A204.1 (cell line): ENCODE measurements at regions not wholly inside any gene's neighbourhood (a gene's known extent, or its start where the extent isn't known, plus 50 kb on each side); places are given as distances from the start of the nearest gene placed in this dataset.

ENCODE experiments used
- FAIRE-seq: peaks from 2 replicates; lab custom pipeline; 2012; peaks lifted over from hg19 to GRCh38; lab: Jason Lieb, UNC

DNA sequence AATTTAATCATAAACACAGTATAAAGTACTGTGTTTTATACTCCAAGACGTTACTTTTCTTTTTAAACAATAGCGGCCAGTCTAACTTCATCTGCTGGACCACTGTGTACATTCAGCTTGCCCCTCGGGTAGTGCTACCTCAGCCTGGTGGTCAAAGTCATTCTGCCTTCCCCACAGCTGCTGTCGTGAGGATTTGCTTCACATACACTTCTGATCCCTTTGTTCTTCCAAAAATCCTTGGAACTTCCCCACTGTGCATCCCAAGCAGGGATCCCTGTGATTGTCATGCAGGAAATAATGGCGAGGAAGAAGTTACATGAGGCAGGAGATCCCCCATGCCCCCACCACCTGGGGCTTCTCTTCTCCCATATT, 234.9 kb upstream of the STARD13 start:
- FAIRE-seq = no peak

DNA sequence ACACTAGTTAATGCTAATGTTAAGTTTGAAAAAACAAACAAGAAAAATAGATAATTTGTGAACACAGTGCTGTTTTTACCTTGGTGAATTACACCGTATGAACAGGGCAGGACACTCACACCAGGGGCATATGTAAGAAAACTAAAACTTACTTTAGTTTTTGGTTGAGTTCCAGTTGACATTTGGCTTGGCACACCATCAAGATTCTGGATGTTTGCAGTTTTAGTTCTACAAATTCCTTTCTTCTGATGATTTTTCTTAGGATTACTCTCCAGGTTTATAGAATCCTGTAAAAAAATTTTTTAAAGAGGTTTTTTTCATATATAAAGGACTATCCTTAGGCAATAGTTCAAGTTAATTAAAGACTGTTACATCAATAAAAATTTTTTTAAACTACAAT, 238.5 kb upstream of the STARD13 start:
- FAIRE-seq = no peak

DNA sequence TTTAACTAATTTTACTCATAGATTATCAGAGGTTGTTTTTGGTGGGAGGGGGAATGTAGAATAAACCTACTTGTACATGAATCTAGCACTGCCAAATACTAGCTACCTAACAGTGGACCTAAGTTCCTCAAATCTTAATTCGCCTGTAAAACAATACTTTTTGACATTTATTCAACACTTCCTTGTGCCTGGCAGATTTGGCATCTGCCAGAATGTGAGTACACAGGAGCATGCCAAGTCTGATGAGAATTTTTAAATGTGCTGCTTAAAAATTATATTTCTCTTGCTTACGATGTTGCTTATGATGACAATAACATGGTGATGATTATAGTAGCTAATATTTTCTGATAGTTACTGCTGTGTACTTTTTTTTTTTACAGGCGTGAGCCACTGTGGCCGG, 240.2 kb upstream of the STARD13 start:
- FAIRE-seq = no peak

DNA sequence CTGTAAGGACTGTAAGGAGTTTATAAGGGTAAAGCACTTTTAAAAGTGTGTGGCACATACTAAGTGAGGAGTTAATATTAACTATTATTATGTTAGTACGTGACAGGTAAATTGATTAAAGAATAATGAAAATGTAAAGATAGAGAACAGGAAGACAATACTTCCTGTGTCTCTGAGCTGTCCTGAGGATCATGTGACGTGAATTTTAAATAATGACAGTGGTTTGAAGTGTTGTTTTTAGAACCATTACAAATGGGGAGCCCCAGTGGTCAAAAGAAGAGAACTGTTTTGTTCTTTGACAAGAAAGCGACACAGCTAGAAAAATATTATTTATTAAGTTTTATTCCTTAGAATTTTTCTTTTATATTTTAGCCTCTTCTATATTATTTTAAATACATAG, 241.2 kb upstream of the STARD13 start:
- no peak for FAIRE-seq

DNA sequence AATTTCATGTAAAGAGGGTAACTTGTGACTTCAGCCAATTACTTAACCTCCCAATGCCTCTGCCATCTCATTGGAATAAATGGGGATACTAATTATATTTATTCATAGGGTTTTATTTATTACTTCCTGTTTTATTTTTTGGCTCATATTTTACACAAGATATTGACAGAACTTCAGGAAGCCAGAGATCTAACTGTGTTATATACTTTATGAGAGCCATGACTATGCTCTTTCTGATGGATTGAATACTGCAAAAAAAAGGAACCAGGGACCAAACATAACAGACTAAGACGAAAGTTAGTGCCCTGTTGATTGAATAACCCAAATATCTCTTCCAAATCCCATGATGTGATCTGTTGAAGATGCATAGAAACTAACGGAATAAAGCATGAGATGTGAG, 243.3 kb upstream of the STARD13 start:
- FAIRE-seq = no peak

DNA sequence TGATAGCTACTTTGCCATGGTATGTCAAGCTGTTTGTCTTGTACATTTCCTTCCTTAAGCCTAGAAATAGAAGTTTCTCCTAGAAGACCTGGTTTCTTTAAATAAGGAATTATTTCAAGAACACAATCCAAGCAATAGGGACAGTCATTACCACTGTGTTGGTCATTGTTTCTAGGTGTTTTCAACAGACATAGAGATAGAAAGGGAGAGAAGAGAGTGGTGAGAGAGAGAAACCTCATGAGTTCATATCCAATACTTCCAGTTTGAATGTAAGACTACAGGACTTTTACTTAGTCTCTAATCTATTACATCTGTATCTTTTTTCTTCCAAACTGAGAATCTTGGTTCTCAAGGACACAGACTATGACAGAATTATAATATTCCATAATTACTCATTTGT, 245.9 kb upstream of the STARD13 start:
- FAIRE-seq = no peak

DNA sequence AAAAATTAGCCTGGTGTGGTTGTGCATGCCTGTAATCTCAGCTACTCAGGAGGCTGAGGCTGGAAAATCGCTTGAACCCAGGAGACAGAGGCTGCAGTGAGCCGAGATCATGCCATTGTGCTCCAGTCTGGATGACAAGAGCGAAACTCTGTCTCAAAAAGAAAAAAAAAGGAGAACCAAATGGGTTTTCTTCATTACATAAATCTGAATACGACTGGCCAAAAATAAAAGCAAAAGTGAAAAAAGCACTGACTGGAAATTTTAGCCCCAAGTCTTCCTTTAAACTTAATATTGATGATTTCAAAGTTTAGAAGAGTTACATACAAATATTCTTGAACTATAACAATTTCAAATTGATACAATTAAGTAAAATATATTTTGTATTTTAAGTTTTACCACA, 249.5 kb upstream of the STARD13 start:
- no peak for FAIRE-seq

DNA sequence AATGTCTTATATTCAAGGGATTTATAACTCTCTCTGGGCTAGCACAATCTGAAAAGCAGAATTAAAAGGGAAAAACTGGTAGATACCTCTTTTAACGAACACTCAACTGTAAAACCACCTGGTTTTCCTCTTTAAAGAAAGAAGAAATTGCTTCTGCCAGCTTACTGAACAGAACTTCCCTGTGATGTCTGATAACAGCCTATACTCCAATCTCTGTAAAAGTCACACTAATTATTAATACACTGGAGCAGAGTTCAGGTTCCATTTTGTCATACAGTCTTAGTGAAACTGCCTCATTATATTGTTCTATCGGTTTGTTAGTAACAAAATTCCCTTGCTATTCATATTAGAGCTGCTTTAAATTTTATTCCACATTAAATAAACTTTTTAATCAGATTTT, 251.0 kb upstream of the STARD13 start:
- FAIRE-seq = no peak

DNA sequence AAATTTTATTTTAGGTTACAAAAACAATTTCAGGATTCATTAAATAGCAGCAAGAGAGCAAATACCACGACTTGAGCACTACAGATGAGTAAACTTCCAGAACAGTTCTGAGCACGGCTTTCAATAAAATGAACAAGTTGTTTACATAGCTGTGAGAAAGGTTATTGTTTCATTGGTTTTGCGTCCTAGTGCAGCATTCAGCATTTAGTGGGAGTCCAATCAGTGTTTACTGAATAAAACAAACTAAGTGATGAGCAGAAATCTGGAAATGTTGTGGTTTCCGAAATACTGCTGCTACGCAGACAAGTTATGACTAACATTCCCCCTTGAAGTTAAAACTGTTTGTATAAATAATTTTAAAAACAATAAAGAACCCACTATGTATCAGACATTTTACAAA, 251.5 kb upstream of the STARD13 start:
- FAIRE-seq = no peak

DNA sequence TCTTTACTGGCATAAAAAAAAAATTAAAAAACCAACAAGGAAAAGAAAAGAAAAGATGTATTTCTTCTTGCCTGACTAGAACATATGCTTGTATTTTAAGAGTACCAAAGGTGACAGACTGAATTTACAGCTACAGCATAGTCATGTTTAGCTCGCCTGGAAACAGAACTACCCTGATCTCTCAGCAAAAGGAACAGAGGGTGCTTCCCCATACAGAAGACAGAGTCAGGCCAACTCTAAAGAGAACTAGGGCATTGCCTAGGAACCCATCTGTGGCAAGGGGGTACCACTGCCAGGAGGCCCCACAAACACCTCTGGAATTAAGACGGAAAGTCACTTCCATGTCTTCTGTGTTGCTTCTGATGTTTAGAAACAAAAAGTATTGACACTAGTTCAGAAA, 252.1 kb upstream of the STARD13 start:
- no peak for FAIRE-seq

DNA sequence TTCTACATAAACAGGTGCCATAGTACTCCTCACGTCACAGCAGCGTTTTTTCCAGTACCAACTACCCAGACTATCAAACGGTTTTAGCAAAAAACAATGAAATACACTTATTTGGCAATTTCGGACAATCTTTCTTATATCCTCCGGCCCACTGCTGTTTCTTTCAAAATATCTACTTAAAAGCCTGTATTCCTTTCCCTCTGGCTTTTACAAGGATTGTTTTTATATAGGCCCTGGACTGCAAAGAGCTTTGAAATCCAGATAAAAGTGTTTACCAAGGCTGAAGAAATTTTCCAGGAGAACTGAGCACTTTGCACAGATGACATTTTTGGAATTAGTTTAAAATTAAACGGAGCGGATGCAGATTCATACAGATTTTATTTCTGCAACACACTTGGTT, 255.9 kb upstream of the STARD13 start:
- no peak for FAIRE-seq

DNA sequence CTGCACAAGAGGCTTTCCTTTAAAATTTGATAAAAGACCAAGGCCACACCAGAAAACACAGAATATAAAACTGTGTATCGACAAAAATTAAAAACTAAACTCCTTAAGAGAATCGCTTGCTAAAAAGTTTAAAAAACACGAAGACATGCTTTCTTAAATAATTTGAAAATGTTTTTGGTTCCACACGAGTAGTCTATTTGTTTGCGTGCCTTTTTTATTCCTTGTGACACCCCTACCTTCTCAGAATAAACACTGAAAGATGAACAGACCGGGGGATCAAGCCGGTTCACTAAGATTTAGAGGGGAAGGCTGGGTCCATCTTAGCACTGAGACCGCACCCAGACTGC, 256.4 kb upstream of the STARD13 start:
- no peak for FAIRE-seq

DNA sequence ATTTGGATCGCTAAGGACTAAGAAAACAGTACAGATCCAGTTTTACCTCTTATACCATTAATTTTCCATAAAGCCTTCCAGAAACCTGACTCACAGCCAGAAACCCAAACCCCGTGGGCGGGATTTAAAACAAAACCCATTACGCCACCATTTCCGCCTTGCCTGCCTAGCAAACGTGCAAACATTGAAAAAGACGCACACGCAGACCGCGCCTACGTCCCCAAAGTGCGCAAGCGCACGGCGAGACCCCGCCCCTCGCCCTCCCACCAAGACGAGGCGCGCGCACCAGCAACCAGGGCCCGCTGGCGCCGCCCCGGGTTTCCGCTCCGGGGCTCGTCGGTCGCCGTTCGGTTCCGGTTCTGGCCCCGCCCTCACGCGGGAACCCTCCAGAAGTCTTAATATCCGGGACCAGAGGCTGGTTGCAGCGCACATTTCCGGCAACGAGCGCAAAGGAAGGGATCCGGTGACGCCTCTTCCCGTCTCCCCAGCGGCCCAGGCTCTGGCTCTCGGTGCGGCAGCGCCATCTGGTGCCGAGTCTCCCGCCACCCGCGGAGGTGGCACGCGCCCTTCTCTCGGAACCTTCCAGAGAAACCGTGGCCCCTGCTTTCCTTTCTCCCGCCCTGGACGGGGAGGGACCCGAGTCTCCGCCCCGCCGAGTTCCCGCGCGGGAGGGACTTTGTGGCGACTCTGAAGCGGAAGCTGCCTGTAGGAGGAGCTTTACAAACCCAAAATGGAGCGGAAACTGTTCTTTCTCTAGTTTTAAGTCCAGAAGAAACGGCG, 256.9 kb upstream of the STARD13 start:
- FAIRE-seq = peak; percentile 97

DNA sequence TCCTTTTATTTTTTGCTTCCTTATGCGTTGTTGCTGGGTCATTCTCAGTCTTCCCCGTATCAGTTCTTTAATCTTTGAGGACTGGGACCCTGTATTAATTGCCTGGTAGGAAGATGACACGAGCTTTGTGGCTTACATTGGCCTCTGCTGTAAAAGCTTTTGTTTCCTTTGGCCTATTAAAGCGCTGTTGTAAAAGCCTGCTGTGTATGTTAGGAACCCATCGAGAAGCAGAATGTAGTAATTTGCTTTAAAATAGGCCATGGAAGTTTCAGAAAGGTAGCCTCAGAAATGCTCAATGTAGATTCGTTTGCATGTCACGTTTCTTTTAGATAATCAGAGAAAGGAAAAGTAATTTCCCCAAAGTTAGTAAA, 257.5 kb upstream of the STARD13 start:
- no peak for FAIRE-seq

DNA sequence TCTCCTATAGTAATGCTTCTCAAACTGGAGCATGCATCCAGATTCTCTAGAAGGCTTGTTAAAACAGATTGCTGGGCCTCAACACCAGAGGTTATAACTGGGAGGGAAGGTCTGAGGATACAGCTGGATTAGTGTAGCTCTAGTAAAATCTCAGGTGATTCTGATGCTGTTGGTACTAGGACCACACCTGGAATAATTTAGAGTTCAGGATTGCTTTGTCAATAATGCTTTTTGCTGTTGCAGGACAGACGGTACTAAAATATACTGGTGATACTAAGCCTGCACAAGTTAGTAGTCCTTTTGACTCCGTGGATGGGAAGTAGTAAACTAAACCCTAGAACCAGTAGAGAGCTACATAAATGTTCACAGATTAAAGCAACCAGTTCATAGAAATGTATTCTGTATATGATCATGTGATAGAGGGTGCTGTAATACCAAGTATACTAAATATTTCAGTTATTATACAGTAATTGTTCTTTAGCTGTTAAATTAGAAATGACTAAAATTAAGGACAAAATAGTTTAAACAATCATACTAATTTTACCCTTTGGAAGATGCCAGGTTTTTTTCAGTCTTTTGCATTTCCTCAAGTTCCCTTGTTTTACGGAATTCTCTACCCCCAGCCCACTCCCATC, 258.2 kb upstream of the STARD13 start:
- no peak for FAIRE-seq

DNA sequence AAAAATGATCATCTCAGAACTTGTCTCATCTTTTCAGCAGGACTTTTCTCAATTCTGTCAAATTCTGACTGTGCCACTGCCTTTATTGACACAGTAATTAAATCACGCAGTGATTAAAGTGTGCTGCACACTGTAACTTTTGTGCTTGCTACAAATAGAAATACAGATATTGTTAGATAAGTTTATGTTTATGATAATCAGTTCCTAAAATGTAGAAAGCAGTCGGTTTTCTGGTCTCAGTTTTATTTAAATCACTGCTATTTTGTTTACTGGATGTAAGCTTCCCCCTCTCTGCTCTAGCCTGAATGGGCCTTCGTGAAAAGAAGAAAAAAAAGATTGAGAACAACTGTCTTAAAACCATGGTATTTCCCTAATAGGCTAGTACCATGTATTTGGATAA, 258.8 kb upstream of the STARD13 start:
- FAIRE-seq = no peak

DNA sequence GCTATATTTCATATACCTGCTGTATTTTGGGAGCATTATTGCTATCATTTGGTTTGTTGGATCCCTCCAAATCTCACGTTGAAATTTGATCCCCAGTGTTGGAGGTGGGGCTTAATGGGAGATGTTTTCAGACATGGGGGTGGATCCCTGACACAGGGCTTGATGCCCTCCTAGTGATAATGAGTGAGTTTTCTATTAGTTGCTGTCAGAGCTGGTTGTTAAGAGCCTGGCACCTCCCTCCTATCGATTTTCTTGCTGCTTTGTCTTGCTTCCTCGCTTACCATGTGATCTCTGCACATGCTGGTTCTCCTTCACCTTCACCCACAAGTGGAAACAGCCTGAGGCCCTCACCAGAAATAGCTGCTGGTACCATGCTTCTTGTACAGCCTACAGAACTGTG, 259.9 kb upstream of the STARD13 start:
- FAIRE-seq = no peak

DNA sequence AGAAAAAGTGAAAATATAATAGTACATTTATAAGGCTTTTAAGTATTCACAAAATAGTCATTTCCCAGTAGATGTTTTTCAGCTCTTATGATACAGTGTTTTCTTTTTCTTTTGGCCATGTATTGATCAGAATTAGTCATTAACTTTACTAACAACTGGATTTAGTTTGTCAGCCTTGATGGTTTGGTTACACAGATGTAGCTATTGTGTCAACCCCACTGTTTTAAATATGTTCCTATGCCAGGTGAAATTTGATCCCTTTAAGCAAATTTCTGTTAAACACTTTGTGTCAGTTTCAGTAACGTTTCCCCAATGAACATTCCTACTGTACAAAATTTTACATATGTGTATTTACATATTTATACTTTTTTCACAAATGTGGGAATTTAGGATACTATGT, 261.5 kb upstream of the STARD13 start:
- no peak for FAIRE-seq

DNA sequence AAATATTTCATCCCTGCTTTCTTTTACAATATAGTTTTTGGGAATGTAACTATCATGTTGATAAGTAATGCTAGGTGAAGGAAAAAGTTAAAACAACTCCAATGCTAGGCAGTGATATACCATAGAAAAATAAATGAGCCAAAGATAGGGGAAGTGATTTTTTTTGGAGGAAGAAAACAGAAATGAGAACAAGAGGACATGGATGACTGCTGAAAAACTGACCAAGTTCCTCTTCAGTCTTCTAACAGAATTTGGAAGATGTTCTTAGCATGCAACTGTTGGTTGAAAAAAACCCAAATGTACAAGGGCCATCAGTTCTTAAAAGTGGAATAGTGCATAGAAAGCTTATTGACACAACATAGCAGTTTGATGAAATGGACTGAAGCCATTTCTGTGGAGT, 262.5 kb upstream of the STARD13 start:
- no peak for FAIRE-seq

DNA sequence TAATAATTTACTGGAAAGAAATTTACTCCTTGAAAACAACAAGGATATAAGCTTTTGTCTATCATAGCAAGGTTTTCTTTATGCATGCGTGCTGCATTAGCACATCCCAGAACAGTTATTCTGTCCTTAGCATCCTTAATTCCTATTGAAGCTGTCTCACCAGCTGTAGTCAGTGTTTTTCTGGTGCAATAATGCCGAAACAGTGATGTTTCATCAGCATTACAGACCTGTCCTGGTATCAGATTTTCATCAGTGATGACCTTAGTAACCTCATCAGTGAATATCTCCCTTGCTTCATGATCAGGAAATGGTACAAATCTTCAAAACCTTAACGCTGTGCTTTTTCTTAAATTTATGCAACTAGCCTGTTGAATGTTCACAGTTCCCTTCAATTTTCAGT, 264.7 kb upstream of the STARD13 start:
- FAIRE-seq = no peak

DNA sequence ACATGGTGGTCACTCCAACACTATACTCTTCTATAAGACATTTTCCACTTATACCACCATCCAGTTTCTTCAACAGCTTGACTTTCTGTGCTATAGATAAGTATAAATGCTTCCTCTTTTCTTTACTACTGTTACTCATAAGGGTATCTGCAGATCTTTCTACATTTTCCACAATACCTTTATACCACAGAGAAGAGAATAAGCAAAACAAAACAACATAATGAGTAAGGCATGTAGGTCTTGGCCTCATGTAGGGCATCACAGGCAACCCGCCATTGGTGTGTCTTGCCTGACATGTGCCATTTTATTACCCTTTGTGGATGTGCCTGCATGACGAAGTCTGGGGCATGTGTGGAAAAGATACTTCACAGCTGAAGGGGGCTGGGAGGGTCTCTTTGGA, 265.3 kb upstream of the STARD13 start:
- FAIRE-seq = no peak

DNA sequence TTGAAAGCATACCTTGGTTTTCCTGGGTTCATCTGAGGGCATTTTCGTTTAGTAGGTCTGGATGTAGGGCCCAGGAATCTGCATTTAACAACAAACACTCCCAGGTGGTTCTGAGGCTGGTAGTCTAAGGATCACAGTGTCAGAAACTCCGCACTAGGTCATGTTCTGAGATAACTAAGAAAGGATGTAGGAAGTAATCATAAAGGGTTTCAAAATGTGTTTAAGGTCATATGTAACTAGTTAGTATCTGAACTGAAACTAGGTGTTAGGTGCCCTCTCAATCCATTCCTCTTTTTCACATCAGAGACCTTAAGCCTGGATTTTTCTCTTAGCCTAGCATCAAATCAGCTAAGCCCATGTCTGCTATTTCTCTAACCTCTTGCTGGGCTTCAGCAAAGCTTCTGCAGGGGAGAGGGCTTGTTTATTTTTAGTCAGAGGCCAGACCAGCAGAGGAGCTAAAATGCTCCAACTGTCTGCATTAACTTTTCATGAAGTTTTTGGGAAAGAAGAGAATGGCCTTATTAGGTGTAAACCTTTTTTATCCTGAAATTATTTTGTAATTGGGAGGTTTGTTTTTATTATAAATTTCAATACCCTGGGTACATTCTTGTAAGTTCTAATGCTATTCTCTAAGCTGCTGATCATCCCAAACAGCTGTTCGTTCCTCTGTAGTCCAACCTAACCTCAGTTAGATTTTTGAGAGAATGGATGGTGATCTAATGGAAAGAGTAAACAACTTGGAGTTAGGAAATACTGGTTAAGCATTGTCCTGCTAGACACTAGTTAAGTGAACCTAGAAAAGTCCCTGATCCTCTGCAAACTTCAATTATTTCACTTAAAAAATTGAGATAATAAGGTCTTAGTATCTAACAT, 262.8 kb upstream of the RFC3 start:
- FAIRE-seq = no peak

DNA sequence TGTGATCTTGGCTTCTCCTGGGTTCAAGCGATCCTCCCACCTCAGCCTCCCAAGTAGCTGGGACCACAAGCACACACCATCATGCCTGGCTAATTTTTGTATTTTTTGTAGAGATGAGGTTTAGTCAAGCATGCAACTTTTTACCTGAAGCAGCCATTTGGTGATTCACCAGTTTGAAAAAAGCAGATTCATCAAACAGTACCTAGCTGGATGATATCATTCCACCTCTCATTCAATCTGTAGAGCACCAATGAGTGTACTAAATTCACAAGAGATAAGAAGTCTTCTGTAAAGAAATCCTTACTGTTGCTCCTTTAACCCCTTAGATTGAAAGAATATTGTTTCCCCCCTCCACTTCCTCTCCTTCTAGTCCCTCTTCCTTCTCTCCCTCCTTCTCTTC, 261.1 kb upstream of the RFC3 start:
- FAIRE-seq = no peak

DNA sequence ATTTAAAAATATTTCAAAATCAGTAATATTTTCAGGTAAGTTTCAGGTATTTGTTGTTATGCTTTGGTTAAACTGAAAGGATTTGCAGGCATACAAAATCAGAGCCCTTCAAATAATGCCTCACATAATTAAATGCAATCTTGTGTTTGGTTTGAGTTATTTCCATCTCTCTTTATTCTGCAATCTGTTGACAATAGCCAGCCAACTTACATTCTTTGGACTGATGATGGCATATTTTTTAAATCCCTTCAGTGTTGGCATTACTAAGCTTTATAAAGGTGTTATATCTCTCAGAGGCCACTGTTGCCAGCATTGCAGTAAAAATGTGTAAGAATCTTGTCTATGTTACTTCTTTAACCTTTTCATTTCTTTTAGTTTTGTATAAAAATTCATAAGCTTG, 257.2 kb upstream of the RFC3 start:
- FAIRE-seq = no peak
